Spleen (tissue), 11 donors: ENCODE measurements at regions not wholly inside any gene's neighbourhood (a gene's known extent, or its start where the extent isn't known, plus 50 kb on each side); places are given as distances from the start of the nearest gene placed in this dataset.

Experiments
- DNase-seq: peaks from one replicate; pipeline ENCODE4 v3.0.0-alpha.2; 2020
- H3K27ac ChIP-seq, 8 donors: fragments of 200-600 bp; sonication (generic) in 7 of 8; 1 replicate in 4 of 8; 2 replicates in 4 of 8; pipeline versions ENCODE4 v1.5.0 to v1.8.0; 2016 to 2021; ENCODE audit warnings: inconsistent platforms in 4 of 8, mild to moderate bottlenecking in 4 of 8, moderate library complexity in 1 of 8
- H3K27me3 ChIP-seq, 7 donors: fragments of 200-600 bp; sonication (generic) in 6 of 7; replicated peaks in 1 of 7; 1 replicate in 4 of 7; 2 replicates in 3 of 7; pipeline versions ENCODE4 v1.5.0 to v1.8.0; 2016 to 2021; ENCODE audit warnings: inconsistent platforms in 3 of 7, mild to moderate bottlenecking in 1 of 7
- H3K36me3 ChIP-seq, 6 donors: fragments of 200-600 bp; sonication (generic) in 5 of 6; 1 replicate in 4 of 6; 2 replicates in 2 of 6; pipeline versions ENCODE4 v1.5.0 to v1.8.0; 2016 to 2021; ENCODE audit warnings: inconsistent platforms in 2 of 6
- H3K4me1 ChIP-seq, 6 donors: fragments of 200-600 bp; sonication (generic) in 5 of 6; 1 replicate in 3 of 6; 2 replicates in 3 of 6; pipeline versions ENCODE4 v1.5.0 to v1.8.0; 2016 to 2021; ENCODE audit warnings: inconsistent platforms in 3 of 6
- H3K4me3 ChIP-seq, 8 donors: fragments of 200-600 bp; sonication (generic) in 7 of 8; 1 replicate in 4 of 8; 2 replicates in 4 of 8; pipeline versions ENCODE4 v1.5.0 to v1.8.0; 2016 to 2021; ENCODE audit warnings: inconsistent platforms in 4 of 8, mild to moderate bottlenecking in 4 of 8, moderate library complexity in 2 of 8
- H3K9me3 ChIP-seq, 8 donors: fragments of 200-600 bp; sonication (generic) in 7 of 8; 1 replicate in 4 of 8; 2 replicates in 4 of 8; pipeline versions ENCODE4 v1.5.0 to v1.8.0; 2016 to 2021; ENCODE audit warnings: inconsistent platforms in 4 of 8
- CTCF ChIP-seq, 11 experiments: fragments of 200-600 bp in 7 of 11; fragments of 450-650 bp in 4 of 11; sonication (generic) in 4 of 11; IDR thresholded peaks in 8 of 11; conservative IDR thresholded peaks in 3 of 11; 1 replicate in 7 of 11; 2 replicates in 4 of 11; pipeline versions ENCODE4 v1.4.0 to v1.8.0; 2016 to 2021; ENCODE audit warnings: antibody characterized with exemption in 11 of 11, inconsistent platforms in 4 of 11, mild to moderate bottlenecking in 1 of 11
- POLR2A ChIP-seq, 3 donors: fragments of 450-650 bp; IDR thresholded peaks; one replicate each; pipeline ENCODE4 v1.5.1; 2017; ENCODE audit warnings: antibody characterized with exemption in 3 of 3, mild to moderate bottlenecking in 1 of 3
- POLR2AphosphoS5 ChIP-seq, 3 donors: sonication (generic); formaldehyde crosslinking; IDR thresholded peaks; one replicate each; pipeline ENCODE4 v1.5.1; 2017; ENCODE audit warnings: antibody characterized with exemption in 3 of 3
- WGBS, 5 donors: extraction: QIAGEN DNeasy Blood & Tissue Kit in 3 of 5; methylation state at CpG; one replicate each; pipeline versions ENCODE4 v1.1.5 to v1.1.7; 2013 to 2018; 5-methylcytosine and 5-hydroxymethylcytosine counted together
- intact Hi-C: fragments of 100-400 bp; cut with DNase I; formaldehyde crosslinking; loops from one replicate; pipeline ENCODE4 v1.15.0; 2023; ENCODE audit warnings: low total_unique reads
- donor health status: healthy with polysubstance abuse.
- donor health status: DM: no; HTN: no; CAD: no; lungs with moderate emphysema.
- donor health status: DM: no; HTN: no; CAD: no.
- donor health status: Bipolar disorder and iron deficiency.
- donor health status: healthy.
- donor health status: DM: no; HTN: no; CAD: no.
- donor health status: DM: yes; HTN: yes; CAD: no.

- Histone ChIP-seq H3K9me3 (no peaks in the 10 kb centered on the region), H3K4me1 (no peaks in the 10 kb centered on the region), H3K4me3 (no peak overlapping the region), H3K27ac (no peak overlapping the region), H3K27me3 (no peaks in the 10 kb centered on the region), H3K36me3 (no peaks in the 10 kb centered on the region)
- 60 to 81% (median 75%) methylated on average over 6 of the region's 6 CpGs for WGBS, 5 donors
- DNase-seq, result no peak
- TF ChIP-seq CTCF (IDR thresholded peaks at IDR 0.05 in 8 of 11, conservative IDR thresholded peaks at IDR 0.05 in 3 of 11) (no peak), POLR2A (IDR thresholded peaks at IDR 0.05) (no peak), POLR2AphosphoS5 (IDR thresholded peaks at IDR 0.05) (no peak)
- intact Hi-C loops, result no loop called here
These were observed 139.6 kb upstream of the RGPD4 start for GRCh38 chr2:107687073-107687472.

- Histone ChIP-seq H3K9me3 (no peaks in the 10 kb centered on the region), H3K4me1 (no peaks in the 10 kb centered on the region), H3K27me3 (no peaks in the 10 kb centered on the region), H3K4me3 (no peak overlapping the region), H3K36me3 (no peaks in the 10 kb centered on the region), H3K27ac (no peak overlapping the region)
- DNase-seq, result no peak
- intact Hi-C loops, result no loop called here
- 83 to 92% (median 87%) methylated on average over 5 of the region's 5 CpGs for WGBS, 5 donors
- TF ChIP-seq POLR2A (IDR thresholded peaks at IDR 0.05) (no peak), POLR2AphosphoS5 (IDR thresholded peaks at IDR 0.05) (no peak), CTCF (IDR thresholded peaks at IDR 0.05 in 8 of 11, conservative IDR thresholded peaks at IDR 0.05 in 3 of 11) (no peak)
These were observed 138.6 kb upstream of the RGPD4 start for GRCh38 chr2:107688135-107688534.

GRCh38 chr2:107693604-107694003 is 133.1 kb upstream of the RGPD4 start:
- Histone ChIP-seq H3K36me3 (no peaks in the 10 kb centered on the region), H3K27me3 (no peaks in the 10 kb centered on the region), H3K9me3 (no peaks in the 10 kb centered on the region), H3K4me3 (no peak overlapping the region), H3K27ac (no peak overlapping the region), H3K4me1 (no peaks in the 10 kb centered on the region)
- DNase-seq, result no peak
- TF ChIP-seq POLR2AphosphoS5 (IDR thresholded peaks at IDR 0.05) (no peak), CTCF (IDR thresholded peaks at IDR 0.05 in 8 of 11, conservative IDR thresholded peaks at IDR 0.05 in 3 of 11) (no peak), POLR2A (IDR thresholded peaks at IDR 0.05) (no peak)
- intact Hi-C loops, result no loop called here
- 76 to 97% (median 84%) methylated on average over 3 of the region's 3 CpGs for WGBS, 5 donors

- no peak for DNase-seq
- Histone ChIP-seq H3K4me1 (no peaks in the 10 kb centered on the region), H3K4me3 (no peak overlapping the region), H3K36me3 (no peaks in the 10 kb centered on the region), H3K27me3 (no peaks in the 10 kb centered on the region), H3K9me3 (peaks cover 0 to 4% (median 0%) of the 10 kb centered on the region in 8 donors), H3K27ac (no peak overlapping the region)
- 77 to 84% (median 81%) methylated on average over 5 of the region's 5 CpGs for WGBS, 5 donors
- TF ChIP-seq POLR2AphosphoS5 (IDR thresholded peaks at IDR 0.05), result no peak
- intact Hi-C loops, result no loop called here
These were observed 132.0 kb upstream of the RGPD4 start for GRCh38 chr2:107694667-107695066.

GRCh38 chr2:107697385-107697784 is 129.3 kb upstream of the RGPD4 start:
- TF ChIP-seq POLR2AphosphoS5 (IDR thresholded peaks at IDR 0.05) (no peak), POLR2A (IDR thresholded peaks at IDR 0.05) (no peak), CTCF (IDR thresholded peaks at IDR 0.05 in 8 of 11, conservative IDR thresholded peaks at IDR 0.05 in 3 of 11) (no peak)
- no peaks in the 10 kb centered on the region for H3K4me1 ChIP-seq
- peaks cover 0 to 4% (median 0%) of the 10 kb centered on the region in 8 donors for H3K9me3 ChIP-seq
- H3K27ac ChIP-seq, result no peak overlapping the region
- no peak for DNase-seq
- intact Hi-C loops, result no loop called here
- H3K27me3 ChIP-seq, result no peaks in the 10 kb centered on the region
- no peak overlapping the region for H3K4me3 ChIP-seq
- H3K36me3 ChIP-seq, result no peaks in the 10 kb centered on the region
